Activated CD4-positive, alpha-beta T cell treated with anti-CD3 and anti-CD28 coated beads, Interleukin-2, amount 10 ng/mL, durations not matched to agents 7 days and 5 days (primary cell): ENCODE measurements at regions not wholly inside any gene's neighbourhood (a gene's known extent, or its start where the extent isn't known, plus 50 kb on each side); places are given as distances from the start of the nearest gene placed in this dataset.

ENCODE experiments used
- CTCF ChIA-PET: fragments of 350-600 bp; sonication (Branson Sonifier 250); formaldehyde crosslinking; loops from one replicate; lab custom pipeline; 2021; ENCODE audit warnings: antibody characterized with exemption; lab: Charles Lee
- POLR2A ChIA-PET: fragments of 350-600 bp; sonication (Branson Sonifier 250); formaldehyde crosslinking; loops from one replicate; lab custom pipeline; 2021; ENCODE audit warnings: antibody characterized with exemption; lab: Charles Lee
- DNase-seq: peaks from one replicate; pipeline ENCODE4 v3.0.0-alpha.2; 2020
- H3K27ac Mint-ChIP-seq: one replicate; pipeline ENCODE4 v1.8.0; 2021; ENCODE audit warnings: mild to moderate bottlenecking, moderate library complexity, mixed read lengths
- H3K27me3 Mint-ChIP-seq: one replicate; pipeline ENCODE4 v1.8.0; 2021; ENCODE audit warnings: mixed read lengths
- H3K36me3 Mint-ChIP-seq: one replicate; pipeline ENCODE4 v1.8.0; 2021; ENCODE audit warnings: low read depth, mixed read lengths
- H3K4me1 Mint-ChIP-seq: one replicate; pipeline ENCODE4 v1.8.0; 2021; ENCODE audit warnings: mixed read lengths
- H3K4me3 Mint-ChIP-seq: one replicate; pipeline ENCODE4 v1.8.0; 2021; ENCODE audit warnings: mild to moderate bottlenecking, moderate library complexity, mixed read lengths
- H3K9me3 Mint-ChIP-seq: one replicate; pipeline ENCODE4 v1.8.0; 2021; ENCODE audit warnings: mixed read lengths

DNA sequence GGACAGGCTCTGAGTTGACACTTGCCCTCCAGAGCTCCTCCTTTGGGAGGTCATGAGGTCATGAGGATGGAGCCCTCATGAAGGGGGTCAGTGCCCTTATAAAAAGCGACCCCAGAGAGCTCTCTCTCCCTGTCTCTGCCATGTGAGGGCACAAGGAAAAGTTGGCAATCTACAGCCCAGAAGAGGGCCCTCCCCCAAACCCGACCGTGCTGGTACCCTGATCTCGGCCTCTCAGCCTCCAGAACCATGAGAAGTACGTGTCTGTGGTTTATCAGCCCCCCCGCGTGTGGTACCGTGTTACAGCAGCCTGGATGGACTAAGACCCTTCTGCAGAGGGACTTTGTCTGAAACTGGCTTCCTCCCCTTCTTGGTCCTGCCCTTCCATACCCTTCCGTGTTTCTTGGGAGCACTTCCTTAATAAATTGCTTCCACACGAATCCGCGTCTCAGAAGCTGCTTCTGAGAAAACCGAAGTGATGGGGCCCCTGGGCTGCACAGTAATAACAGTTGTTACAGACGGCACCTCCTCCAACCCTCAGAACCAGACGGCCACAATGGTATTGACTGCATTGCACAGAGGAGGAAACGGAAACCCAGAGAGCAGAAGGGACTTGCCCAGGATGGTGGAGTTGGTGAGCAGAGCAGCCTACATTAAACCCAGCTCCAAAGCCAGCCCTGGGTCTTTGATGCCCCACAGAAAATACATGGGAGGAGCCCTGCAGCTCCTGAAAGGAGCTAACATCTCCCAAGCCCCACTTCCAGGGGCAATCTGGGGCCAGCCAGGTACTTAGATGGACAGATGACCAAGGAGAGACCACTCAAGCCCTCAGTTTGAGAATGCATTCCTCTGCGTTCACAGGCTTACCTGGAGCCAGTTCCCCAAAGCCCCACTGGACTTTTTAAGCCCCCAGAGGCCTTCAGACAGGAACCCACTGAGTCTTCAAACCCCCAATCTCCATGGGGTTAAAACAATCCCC lies 242.7 kb downstream of the BCOR start:
- H3K36me3 Mint-ChIP-seq, result peaks cover 10% of the 10 kb centered on the region
- H3K4me1 Mint-ChIP-seq, result peaks cover 83% of the 10 kb centered on the region
- POLR2A ChIA-PET, result interaction anchor here (0.6 to 0.7 kb wide), 4 partner anchors 41 to 250 kb away, joined by 3 to 5 read pairs (median 4); no protein-coding TSS in a partner anchor
- H3K9me3 Mint-ChIP-seq, result no peaks in the 10 kb centered on the region
- CTCF ChIA-PET, result interaction anchor here (0.7 to 2.3 kb wide), 13 partner anchors 10 to 261 kb away, joined by 3 to 10 read pairs (median 3); no protein-coding TSS in a partner anchor
- peak overlapping the region; percentile 99 for H3K27ac Mint-ChIP-seq
- peak; percentile 82 for DNase-seq
- H3K4me3 Mint-ChIP-seq, result peak overlapping the region; percentile 80
- H3K27me3 Mint-ChIP-seq, result no peaks in the 10 kb centered on the region

- H3K36me3 Mint-ChIP-seq, result peaks cover 7% of the 10 kb centered on the region
- ChIA-PET CTCF (interaction anchor here (1.0 to 2.3 kb wide), 4 partner anchors 10 to 39 kb away, joined by 3 to 10 read pairs (median 7); no protein-coding TSS in a partner anchor), POLR2A (interaction anchor here (0.6 kb wide), 1 partner anchor 28 kb away, joined by 4 read pairs; no protein-coding TSS in a partner anchor)
- peak overlapping the region; percentile 80 for H3K4me3 Mint-ChIP-seq
- DNase-seq, result peak; percentile 76
- H3K9me3 Mint-ChIP-seq, result no peaks in the 10 kb centered on the region
- peak overlapping the region; percentile 99 for H3K27ac Mint-ChIP-seq
- H3K4me1 Mint-ChIP-seq, result peaks cover 84% of the 10 kb centered on the region
- H3K27me3 Mint-ChIP-seq, result no peaks in the 10 kb centered on the region
These were observed 242.0 kb downstream of the BCOR start for GRCh38 chrX:39855748-39856129.

- peak overlapping the region; percentile 99 for H3K27ac Mint-ChIP-seq
- ChIA-PET POLR2A (no interaction called here), CTCF (no interaction called here)
- peaks cover 4% of the 10 kb centered on the region for H3K36me3 Mint-ChIP-seq
- no peak overlapping the region for H3K4me3 Mint-ChIP-seq
- DNase-seq, result no peak
- no peaks in the 10 kb centered on the region for H3K27me3 Mint-ChIP-seq
- no peaks in the 10 kb centered on the region for H3K9me3 Mint-ChIP-seq
- H3K4me1 Mint-ChIP-seq, result peaks cover 81% of the 10 kb centered on the region
These were observed 241.2 kb downstream of the BCOR start for GRCh38 chrX:39856472-39857121.

DNA sequence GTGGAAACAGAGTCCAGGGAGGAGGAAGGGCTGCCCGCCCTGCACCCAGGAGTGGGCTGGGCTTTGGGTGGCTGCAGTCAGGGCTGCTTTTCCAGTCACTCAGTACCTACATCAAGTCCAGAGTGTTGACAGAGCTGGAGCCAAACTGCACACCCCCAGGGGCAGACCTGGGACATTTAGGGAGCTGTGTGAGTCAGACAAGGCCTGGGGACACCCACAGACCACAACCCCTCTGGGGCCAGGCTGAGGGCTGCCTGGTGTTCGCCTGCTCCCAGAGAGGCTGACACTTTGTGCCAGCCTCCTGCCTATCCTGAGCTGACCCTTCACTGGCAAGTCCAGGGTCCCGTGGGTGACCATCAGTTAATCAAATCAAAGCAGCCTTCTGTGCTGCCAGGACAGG lies 240.0 kb downstream of the BCOR start:
- no peaks in the 10 kb centered on the region for H3K36me3 Mint-ChIP-seq
- no peaks in the 10 kb centered on the region for H3K27me3 Mint-ChIP-seq
- H3K4me1 Mint-ChIP-seq, result peaks cover 75% of the 10 kb centered on the region
- DNase-seq, result no peak
- ChIA-PET CTCF (interaction anchor here (1.2 kb wide), 1 partner anchor 209 kb away, joined by 3 read pairs; no protein-coding TSS in a partner anchor), POLR2A (no interaction called here)
- no peak overlapping the region for H3K27ac Mint-ChIP-seq
- H3K9me3 Mint-ChIP-seq, result no peaks in the 10 kb centered on the region
- no peak overlapping the region for H3K4me3 Mint-ChIP-seq

DNA sequence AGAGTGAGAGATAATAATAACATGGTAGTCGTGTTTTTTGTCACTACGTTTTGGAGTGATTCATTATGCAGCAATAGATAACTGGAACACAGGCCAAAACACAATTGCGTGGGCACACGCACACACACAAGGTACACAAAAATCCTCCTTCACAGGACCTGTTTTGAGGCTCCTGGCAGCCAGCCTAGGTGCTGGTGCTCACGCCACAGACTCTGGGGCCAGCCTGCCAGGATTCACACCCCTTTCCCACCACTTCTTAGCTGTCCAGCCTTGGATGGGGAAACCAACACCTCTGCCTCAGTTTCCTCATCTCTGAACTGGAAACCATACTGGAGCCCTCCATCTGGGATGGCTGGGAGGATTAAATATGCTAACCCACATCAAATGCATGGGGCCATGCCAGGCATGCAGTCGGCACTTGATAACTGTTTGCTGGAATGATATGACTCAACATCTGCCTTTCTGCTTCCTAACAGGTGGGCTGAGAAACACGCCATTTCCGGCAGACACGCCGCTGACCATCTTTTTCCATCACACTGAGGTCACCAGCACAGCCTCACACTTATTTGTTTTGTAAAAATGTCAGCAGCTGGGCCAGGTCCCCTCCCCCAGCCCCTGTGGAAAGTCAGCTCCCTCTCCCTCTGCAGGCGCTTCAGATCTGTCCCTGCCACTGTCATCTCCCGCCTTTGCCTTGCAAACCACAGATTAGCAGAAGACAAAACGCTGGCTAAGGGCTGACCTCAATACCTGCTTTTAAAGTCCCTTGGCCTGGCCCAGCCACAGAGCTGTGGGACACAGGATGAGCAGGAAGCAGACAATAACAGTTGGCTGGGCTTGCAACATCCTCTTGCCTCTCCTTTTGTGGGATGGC lies 237.5 kb downstream of the BCOR start:
- no peak overlapping the region for H3K4me3 Mint-ChIP-seq
- H3K4me1 Mint-ChIP-seq, result peaks cover 51% of the 10 kb centered on the region
- ChIA-PET POLR2A (no interaction called here), CTCF (interaction anchor here (0.5 to 2.5 kb wide), 4 partner anchors 10 to 1235 kb away, joined by 3 to 8 read pairs (median 5); no protein-coding TSS in a partner anchor)
- H3K27ac Mint-ChIP-seq, result peak overlapping the region; percentile 93
- no peaks in the 10 kb centered on the region for H3K9me3 Mint-ChIP-seq
- H3K36me3 Mint-ChIP-seq, result no peaks in the 10 kb centered on the region
- peak; percentile 76 for DNase-seq
- no peaks in the 10 kb centered on the region for H3K27me3 Mint-ChIP-seq

DNA sequence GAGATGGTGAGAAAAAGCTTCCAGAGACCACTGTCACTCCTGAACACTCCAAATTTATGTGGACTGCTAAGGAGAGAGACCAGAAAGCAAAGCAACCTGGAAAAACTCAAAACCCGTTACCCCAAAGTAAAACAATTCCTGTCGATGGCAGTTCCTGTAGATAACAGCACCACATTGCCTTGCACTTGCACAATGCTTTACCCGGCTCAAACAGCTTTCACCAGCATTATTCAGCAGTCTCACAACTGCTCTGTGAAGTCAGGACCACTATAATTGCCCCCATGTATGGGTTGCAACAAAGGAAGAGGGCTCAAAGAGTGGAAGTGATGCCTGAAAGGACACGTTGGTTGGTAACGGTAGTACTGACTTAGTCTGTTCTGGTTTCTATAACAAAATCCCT lies 234.8 kb downstream of the BCOR start:
- Mint-ChIP-seq H3K27me3 (no peaks in the 10 kb centered on the region), H3K4me1 (peaks cover 32% of the 10 kb centered on the region), H3K36me3 (no peaks in the 10 kb centered on the region), H3K4me3 (no peak overlapping the region), H3K9me3 (no peaks in the 10 kb centered on the region), H3K27ac (no peak overlapping the region)
- DNase-seq, result no peak
- ChIA-PET CTCF (no interaction called here), POLR2A (no interaction called here)

DNA sequence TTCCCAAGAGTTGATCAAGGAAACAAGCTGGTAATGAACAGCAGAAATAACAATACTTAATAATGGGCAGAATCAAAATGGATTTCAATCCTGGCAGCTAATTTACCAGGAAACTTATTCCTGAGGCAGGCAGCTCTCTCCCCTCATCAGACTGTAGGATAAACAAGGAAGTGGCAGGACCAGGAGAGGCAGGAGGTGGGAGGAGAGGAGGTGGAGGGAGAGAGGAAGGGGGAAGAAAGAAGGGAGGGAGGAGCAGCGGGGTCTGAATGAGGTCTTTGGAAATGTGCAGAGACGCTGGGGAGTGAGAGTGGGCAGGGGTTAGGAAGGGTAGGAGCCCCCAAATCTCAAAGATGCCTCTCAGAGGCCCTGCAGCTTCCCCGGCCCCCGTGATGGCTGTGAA lies 231.5 kb downstream of the BCOR start:
- ChIA-PET POLR2A (no interaction called here), CTCF (interaction anchor here (0.6 to 1.5 kb wide), 2 partner anchors 11 to 180 kb away, joined by 3 read pairs; no protein-coding TSS in a partner anchor)
- no peaks in the 10 kb centered on the region for H3K27me3 Mint-ChIP-seq
- H3K27ac Mint-ChIP-seq, result no peak overlapping the region
- DNase-seq, result no peak
- no peaks in the 10 kb centered on the region for H3K9me3 Mint-ChIP-seq
- H3K4me3 Mint-ChIP-seq, result no peak overlapping the region
- peaks cover 35% of the 10 kb centered on the region for H3K4me1 Mint-ChIP-seq
- H3K36me3 Mint-ChIP-seq, result no peaks in the 10 kb centered on the region

DNA sequence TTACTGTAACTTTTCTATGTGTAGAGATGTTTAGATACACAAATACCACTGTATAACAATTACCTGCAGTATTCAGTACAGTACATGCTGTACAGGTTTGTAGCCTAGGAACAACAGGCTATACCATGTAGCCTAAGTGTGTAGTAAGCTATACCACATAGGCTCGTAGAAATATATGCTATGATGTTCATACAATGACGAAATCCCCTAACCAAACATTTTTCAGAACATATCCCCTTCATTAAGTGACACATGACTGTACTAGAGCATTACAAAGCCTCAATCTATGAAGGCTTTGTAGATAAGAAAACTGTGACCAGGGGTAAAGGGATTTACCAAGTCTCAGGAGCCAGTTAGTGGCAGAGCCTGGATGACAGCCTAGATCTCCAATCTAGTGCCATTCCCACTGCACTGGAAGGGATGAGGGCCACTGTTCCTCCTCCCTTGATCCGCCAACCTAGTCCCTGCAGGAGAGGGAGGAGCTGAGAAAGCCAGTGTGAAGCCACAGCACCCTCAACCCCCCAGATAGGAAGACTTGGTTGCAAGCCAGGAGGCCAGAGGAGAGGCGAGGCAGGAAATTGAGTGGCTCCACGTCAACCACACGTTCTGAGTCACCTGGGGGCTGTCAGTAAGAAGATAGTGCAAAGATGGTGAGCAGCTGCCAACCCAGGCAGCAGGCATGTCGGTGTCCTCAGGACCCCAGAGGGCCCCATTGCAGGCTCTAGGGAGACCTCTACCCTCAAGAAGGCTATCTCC lies 227.7 kb downstream of the BCOR start:
- H3K4me1 Mint-ChIP-seq, result peaks cover 46% of the 10 kb centered on the region
- H3K27me3 Mint-ChIP-seq, result no peaks in the 10 kb centered on the region
- ChIA-PET POLR2A (interaction anchor here (0.6 kb wide), 1 partner anchor 14 kb away, joined by 4 read pairs; no protein-coding TSS in a partner anchor), CTCF (interaction anchor here (0.9 to 2.0 kb wide), 5 partner anchors 10 to 146 kb away, joined by 3 to 8 read pairs (median 4); no protein-coding TSS in a partner anchor)
- H3K36me3 Mint-ChIP-seq, result no peaks in the 10 kb centered on the region
- H3K4me3 Mint-ChIP-seq, result peak overlapping the region; percentile 11
- H3K27ac Mint-ChIP-seq, result peak overlapping the region; percentile 88
- DNase-seq, result peak; percentile 72
- H3K9me3 Mint-ChIP-seq, result no peaks in the 10 kb centered on the region

DNA sequence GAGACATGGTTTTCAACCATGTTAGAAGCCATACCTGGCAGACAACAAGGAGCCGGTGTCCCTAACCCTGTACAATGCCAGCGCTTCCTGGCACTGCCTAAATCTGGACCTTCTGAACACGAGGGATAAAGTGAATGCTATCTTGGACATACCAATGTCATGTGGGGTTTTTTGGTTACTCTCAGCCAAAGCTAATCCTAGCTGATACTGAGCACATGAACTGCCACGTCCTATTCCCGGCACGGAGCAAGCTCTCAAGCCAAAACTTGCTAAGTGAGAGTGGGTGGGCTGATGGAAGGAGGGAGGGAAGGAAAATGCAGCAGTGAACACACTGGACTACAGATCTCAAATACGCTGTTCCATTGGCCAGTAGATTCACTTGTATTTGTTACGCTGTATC lies 226.1 kb downstream of the BCOR start:
- ChIA-PET CTCF (interaction anchor here (0.9 kb wide), 1 partner anchor 13 kb away, joined by 3 read pairs; no protein-coding TSS in a partner anchor), POLR2A (no interaction called here)
- H3K27me3 Mint-ChIP-seq, result no peaks in the 10 kb centered on the region
- no peak for DNase-seq
- H3K4me3 Mint-ChIP-seq, result no peak overlapping the region
- H3K9me3 Mint-ChIP-seq, result no peaks in the 10 kb centered on the region
- H3K36me3 Mint-ChIP-seq, result no peaks in the 10 kb centered on the region
- H3K27ac Mint-ChIP-seq, result no peak overlapping the region
- peaks cover 46% of the 10 kb centered on the region for H3K4me1 Mint-ChIP-seq

- Mint-ChIP-seq H3K27ac (no peak overlapping the region), H3K36me3 (no peaks in the 10 kb centered on the region), H3K27me3 (no peaks in the 10 kb centered on the region), H3K4me3 (no peak overlapping the region), H3K4me1 (peaks cover 48% of the 10 kb centered on the region), H3K9me3 (no peaks in the 10 kb centered on the region)
- DNase-seq, result no peak
- ChIA-PET CTCF (interaction anchor here (1.5 kb wide), 1 partner anchor 13 kb away, joined by 7 read pairs; no protein-coding TSS in a partner anchor), POLR2A (no interaction called here)
These were observed 224.6 kb downstream of the BCOR start for GRCh38 chrX:39873117-39873516.

DNA sequence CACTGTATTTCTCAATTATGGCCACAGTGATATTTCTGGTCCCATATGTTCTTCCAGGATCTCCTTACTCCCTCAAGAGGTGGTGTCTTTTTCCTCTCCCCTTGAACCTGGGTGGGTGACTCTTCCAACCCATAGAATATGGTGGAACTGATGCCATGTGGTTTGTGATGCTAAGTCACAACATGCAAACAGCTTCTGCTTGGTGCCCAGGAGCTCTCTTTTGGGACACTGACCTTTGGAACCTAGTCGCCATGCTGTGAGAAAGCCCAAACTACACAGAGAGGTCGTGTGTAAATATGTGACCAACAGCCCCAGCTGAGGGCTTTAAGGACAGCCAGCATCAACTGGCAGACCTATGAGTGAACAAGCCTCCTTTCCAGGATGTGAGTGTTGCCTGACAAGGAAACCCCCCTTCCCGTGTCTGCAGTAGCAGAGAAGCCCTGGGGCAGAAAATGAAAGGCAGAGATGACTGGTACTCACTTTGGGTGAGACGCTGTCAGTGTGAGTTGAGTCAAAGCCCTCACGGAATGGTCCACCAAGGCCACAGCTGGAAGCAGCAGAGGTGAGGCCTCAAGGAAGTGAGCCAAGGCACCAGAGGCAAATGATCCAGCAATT lies 223.4 kb downstream of the BCOR start:
- Mint-ChIP-seq H3K4me1 (peaks cover 41% of the 10 kb centered on the region), H3K4me3 (no peak overlapping the region), H3K9me3 (no peaks in the 10 kb centered on the region), H3K27me3 (no peaks in the 10 kb centered on the region), H3K27ac (peak overlapping the region; percentile 60), H3K36me3 (no peaks in the 10 kb centered on the region)
- POLR2A ChIA-PET, result no interaction called here
- peak; percentile 45 for DNase-seq
- CTCF ChIA-PET, result interaction anchor here (1.4 to 1.5 kb wide), 2 partner anchors 10 to 15 kb away, joined by 3 to 7 read pairs; no protein-coding TSS in a partner anchor
